PFSK-1 (cell line): ENCODE measurements at regions not wholly inside any gene's neighbourhood (a gene's known extent, or its start where the extent isn't known, plus 50 kb on each side); places are given as distances from the start of the nearest gene placed in this dataset.

ENCODE experiments used
- TAF1 ChIP-seq: IDR thresholded peaks from 2 replicates; pipeline ENCODE4 v1.6.1; 2012; ENCODE audit warnings: low read length, control low read depth, borderline replicate concordance; ENCODE audit not compliant: insufficient read depth
- TF ChIP-seq, protein P1 (sequence below), 2 experiments: IDR thresholded peaks; 2 replicates each; pipeline versions ENCODE4 v1.6.1 to v1.8.0; 2011 to 2012; ENCODE audit warnings: low read depth in 2 of 2, low read length in 2 of 2, control low read depth in 1 of 2, inconsistent platforms in 1 of 2, mild to moderate bottlenecking in 1 of 2, moderate library complexity in 1 of 2; ENCODE audit not compliant: insufficient read depth in 1 of 2

DNA sequence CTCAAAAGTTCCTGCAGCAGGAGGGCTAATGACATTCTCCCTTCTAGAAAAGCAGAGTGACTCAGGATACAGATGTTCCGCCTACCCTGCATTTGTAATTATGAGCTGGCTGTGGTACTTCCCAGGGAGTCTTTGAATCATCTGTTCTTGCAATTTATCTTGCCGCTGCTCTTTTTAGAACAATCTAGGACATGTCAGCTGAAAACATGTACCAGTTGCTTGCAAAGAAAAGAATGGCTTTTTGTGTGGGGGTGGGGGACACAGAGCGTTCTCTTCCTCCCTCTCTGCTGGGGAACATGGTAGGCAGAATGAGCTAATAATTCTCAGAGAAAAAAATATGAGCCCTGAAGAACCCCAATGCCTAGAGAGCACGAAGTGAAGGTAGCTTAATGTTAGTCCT lies 51.7 kb upstream of the TUT7 start:
- TF ChIP-seq TAF1, result no peak
- TF ChIP-seq, protein P1, sequence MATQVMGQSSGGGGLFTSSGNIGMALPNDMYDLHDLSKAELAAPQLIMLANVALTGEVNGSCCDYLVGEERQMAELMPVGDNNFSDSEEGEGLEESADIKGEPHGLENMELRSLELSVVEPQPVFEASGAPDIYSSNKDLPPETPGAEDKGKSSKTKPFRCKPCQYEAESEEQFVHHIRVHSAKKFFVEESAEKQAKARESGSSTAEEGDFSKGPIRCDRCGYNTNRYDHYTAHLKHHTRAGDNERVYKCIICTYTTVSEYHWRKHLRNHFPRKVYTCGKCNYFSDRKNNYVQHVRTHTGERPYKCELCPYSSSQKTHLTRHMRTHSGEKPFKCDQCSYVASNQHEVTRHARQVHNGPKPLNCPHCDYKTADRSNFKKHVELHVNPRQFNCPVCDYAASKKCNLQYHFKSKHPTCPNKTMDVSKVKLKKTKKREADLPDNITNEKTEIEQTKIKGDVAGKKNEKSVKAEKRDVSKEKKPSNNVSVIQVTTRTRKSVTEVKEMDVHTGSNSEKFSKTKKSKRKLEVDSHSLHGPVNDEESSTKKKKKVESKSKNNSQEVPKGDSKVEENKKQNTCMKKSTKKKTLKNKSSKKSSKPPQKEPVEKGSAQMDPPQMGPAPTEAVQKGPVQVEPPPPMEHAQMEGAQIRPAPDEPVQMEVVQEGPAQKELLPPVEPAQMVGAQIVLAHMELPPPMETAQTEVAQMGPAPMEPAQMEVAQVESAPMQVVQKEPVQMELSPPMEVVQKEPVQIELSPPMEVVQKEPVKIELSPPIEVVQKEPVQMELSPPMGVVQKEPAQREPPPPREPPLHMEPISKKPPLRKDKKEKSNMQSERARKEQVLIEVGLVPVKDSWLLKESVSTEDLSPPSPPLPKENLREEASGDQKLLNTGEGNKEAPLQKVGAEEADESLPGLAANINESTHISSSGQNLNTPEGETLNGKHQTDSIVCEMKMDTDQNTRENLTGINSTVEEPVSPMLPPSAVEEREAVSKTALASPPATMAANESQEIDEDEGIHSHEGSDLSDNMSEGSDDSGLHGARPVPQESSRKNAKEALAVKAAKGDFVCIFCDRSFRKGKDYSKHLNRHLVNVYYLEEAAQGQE (IDR thresholded peaks at IDR 0.05; ENCODE audit: insufficient read depth in 1 of 2, low read depth in 2 of 2, low read length in 2 of 2), result no peak
